ENCODE measurements at regions not wholly inside any gene's neighbourhood (a gene's known extent, or its start where the extent isn't known, plus 50 kb on each side); places are given as distances from the start of the nearest gene placed in this dataset.
"Not testable (repeated sequence)": the region's sequence is repeated elsewhere in the genome, so short reads cannot be mapped to it uniquely, and the experiment has no call there.

DNA sequence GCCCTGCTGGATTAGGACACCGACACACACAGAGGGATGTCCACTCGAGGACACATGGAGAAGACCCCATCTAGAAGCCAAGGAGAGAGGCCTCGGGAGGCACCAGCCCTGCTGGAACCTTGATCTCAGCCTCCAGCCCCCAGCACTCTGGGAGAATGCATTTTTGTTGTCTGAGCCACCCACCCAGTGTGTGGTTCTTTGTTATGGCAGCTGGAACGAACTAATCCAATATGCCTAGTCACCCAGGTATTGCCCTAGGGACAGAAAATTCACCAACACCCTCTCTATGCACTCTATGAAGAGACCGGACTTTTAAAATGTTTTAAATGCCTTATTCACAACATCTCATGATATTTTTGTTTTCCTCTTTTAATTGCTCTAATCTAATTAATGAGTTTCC lies 117.4 kb downstream of the CRYAA start:
- no peak for DNase-seq

DNA sequence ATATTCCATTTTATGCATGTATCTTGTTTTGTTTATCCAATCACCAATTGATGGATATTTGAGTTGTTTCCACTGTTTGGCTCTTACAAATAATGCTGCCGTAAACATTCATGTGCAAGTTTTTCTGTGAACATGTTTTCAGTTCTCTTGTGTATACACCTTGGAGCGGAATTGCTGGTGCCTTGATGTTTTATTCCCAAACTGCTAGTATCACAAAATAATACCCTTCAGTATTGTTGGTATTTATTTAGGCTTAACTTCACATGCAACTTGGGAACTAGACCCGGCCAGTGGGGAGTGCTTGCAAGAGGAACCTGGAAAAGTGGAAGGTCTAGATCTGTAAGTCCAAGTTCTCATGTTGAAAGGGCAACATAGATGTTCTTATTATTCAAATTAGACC lies 115.9 kb downstream of the CRYAA start:
- no peak for DNase-seq

DNA sequence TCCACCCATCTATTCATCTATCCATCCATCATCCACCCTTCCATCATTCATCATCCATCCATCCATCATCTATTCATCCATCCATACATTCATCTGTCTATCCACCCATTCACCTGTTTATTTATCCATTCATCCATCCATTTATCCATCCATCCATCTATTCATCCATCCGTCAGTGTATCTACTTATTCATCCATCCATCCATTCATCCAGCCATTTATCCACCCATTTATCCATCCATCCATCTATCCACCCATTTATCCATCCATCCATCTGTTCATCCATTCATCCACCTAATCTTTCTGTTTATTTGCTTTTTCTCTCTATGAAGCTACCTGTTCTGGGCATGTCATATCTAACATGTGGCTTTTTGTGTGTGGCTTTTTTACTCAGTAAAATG lies 115.4 kb downstream of the CRYAA start:
- no peak for DNase-seq

DNA sequence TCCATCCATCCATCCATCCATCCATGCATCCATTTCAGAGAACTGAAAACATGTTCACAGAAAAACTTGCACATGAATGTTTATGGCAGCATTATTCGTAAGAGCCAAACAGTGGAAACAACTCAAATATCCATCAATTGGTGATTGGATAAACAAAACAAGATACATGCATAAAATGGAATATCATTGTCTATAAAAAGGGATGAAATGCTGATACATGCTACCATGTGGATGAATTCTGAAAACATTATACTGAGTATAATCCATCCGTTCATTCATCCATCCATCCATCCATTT lies 115.1 kb downstream of the CRYAA start:
- not testable (repeated sequence) for DNase-seq

DNA sequence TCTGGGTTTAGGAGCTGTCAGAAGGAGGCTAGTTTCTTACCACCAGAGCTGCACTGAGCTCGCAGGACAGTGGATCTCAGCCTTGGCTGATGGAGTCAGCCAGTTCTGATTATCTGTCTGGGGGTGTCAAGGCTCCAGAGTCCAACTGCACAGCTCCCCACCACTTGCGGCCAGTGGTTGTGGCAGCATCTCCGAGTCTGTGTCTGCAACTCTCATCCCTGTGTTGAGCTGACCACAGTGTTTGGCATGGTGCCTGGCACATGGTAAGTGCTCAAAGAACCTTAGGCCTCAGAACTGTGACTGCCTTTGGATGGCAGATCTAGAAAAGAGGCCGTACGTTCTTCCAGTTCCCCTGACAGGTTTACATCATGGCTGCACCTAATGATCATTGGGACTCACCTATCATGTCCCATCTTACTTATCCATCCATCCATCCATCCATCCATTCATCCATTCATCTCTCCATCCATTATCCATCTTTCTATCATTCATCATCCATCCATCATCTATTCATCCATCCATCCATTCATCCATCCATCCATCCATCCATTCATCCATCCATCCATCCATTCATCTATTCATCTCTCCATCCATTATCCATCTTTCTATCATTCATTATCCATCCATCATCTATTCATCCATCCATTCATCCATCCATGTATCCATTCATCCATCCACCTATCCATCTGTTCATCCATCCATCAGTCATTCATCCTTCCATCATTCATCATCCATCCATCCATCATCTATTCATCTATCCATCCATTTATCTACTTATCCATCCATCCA lies 114.5 kb downstream of the CRYAA start:
- no peak for DNase-seq

DNA sequence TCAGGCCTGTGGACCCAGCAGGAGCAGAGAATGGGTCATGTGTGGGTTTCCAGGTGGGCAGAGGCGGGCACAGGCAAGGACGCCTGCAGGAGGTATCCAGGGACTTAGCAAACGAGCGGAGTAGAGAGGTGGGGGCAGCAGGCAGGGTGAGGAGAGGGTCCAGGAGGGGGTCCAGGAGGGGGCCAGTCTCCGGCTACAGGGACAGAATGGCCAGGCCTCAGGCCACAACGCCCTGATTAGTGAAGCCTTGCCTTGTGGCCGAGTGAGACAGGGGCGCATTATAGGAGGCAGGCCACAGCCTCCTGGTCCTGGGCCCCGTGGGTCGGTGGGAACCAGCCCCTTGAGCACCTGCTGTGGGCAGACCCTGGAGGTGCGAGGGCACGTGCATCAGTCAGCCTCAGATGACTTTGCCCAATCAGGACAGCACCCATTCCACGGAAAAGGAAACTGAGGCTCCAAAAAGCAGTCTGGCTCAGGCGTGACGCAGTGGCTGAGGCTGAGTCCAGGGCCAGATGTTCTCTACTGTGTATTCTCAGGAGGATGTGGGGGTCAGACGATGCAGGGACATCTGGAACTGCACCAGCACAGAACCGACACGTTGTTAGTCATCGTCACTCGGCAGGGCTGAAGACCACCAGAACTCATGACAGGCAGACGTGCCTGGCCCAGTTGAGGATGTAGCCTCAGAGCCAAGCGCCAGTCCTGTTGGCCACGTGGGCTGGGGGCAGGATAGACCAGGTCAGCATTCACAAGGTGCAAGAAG lies 113.7 kb downstream of the CRYAA start:
- DNase-seq: no peak

DNA sequence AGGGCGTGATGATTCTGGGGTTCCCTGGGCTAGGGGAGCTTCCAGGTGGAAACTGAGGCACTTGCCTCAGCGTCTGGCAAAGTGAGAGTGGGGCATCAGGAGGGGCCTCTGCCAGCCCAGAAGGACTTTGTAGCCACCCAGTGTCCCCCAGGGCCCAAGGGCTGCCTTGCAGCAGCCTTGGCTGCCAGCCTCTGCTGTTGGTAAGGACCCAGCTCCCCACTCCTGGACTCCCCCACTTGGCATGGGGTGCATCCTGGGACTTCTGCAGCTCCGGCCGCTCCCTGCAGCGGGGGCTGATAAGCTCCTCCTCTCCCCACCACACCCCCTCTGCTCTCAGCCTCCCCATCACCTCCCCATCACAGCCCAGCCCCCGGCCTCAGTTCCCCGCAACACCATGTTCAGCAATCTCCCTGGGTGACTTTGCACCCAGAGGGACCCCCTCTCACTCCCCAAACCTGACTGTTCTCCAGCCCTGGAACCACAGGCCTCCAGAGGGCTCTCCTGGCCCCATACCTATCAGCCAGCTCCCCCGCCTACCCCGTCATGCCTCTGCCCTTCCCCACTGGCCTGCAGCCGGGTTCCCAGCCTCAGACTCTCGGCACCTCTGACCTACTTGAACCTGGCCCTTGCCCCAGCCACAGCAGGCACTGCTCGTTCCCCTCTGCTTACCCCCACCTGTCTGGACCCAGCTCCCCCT lies 113.0 kb downstream of the CRYAA start:
- no peak for DNase-seq

DNA sequence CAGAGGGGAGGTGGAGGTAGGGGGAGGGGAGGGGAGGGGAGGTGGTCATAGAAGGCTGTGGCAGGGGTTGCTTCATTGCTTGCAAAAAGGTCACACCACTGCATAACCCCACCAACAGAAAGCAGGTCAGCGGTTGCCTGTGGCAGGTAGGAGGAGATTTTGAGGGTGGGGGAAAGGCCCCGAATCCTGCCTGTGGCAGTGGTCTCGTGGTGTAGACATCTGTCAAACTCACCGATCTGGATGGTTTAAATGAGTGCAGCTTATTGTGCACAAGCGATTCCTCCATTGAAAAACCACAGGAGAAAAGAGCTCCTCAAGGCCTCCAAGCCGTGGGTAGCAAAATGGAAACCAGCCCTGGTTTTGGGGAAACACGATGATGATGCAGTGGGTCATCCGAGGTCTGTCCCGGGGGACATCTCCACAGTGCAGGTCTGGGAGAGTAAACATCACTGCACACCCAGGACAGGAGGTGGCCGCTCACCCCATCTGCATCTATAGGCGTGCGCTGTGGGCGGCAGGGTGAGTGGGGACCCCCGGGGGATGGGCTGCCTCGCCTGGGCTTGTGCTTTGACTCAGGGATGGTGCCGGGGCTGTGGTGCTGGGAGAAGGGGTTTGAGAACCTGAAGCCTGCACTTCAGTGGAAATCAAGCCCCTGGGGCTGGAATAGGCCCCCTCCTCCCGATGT lies 112.3 kb downstream of the CRYAA start:
- no peak for DNase-seq

DNA sequence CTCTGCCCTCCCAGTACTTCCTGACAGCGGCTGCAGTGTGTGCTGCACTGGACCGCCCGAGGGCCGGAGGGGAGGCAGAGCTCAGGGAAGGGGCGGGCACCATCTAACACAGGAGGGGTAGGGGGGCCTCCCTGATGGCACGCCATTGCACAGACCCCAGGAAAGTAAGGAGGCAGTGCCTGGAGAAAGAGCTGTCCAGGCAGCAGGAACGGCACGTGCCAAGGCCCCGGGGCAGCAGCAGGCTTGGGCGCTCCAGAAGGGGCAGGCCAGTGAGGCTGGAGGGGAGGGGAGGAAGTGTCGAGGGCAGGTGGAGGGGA lies 110.7 kb downstream of the CRYAA start:
- no peak for DNase-seq

DNA sequence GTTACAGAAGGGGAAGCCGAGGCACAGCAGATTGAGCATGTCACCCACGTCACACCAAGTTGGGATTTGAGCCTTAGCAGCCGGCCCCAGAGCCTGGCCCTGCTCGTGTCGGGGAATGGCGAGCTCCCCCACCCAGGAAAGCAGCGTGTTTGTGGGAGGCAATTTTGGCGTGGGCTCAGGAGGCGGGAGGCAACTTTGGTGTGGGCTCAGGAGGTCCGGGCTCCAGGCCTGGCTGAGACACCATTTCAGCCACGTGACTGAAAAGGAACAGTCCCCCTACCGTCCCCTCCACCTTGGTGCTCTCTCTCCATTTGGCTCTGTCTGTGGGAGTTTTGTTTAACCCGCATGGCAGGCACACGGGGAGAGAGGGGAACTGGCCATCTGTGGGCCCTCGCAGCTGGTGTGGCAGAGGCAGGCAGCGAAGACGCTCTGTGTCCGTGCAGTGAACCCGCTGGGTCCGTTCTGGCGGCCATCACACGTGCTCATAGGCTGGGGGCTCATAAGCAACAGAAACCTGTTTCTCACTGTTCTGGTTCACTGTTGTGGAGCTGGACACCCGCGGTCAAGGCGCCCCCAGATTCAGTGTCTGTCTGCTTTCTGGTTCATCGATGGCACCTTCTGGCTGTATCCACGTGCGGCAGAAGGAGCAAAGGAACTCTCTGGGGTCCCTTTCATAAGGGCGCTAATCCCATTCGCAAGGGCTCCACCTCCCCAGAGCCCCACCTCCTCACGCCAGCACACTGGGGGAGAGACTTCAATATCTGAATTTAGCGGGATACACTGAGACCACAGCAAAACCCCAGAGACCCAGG lies 110.2 kb downstream of the CRYAA start:
- DNase-seq: no peak

DNA sequence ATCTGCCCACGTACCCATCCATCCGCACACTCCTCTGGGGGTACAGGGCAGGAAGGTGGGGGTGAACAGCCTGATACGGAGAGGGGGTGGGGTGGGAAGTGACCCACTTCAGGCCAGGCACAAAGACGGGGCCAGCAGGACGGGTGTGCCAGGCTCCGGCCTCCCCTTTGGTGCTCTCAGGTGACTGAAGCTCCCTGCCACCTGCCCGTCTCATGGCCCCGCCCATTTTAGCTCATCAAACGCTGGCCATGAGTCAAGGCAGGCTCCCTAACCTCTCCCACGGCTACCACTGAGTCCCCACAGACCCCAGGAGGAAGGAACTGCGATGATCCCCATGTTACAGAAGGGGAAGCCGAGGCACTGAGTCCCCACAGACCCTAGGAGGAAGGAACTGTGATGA lies 109.6 kb downstream of the CRYAA start:
- DNase-seq: no peak

DNA sequence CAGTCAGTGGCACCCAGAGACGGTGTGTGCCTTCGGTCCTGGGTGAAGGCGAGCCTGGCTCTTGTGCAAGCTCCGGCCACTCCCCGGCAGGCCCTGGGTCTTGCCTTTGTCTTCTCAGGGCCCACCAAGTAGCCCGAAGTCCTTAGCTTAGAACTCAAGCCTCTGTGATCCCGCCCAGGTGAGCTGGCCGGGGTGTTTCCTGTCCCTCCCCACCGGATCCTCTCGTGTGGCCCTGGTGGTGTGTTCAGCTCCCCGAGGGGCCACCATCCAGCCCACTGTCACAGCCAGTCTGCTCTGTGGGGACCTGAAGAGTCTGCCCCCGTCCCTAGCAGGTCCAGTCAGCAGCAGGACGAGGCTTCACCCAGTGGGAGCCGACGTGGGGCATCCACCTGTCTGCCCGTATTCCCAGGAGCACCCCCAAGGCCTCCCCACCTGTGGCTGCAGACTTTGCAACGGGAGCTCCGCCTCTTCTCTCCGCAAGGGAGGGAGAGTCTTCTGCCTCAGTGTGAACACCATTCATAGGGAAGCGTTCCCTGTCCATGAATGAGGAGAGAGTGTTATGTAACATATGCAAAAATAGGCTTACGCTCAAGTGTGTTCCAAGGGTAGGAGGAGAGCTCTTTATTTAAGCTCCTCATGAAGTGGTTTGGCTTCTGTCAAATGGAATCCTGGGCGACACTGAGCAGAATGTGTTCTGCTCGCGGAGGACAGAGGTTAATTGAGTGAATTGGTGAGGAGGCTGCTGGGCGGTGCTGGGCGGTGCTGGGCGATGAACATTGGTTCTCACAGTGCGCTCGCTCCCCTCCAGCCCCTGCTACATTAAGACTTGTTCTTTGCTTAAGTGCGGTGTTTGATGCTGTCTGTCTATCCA lies 108.9 kb downstream of the CRYAA start:
- DNase-seq: no peak

DNA sequence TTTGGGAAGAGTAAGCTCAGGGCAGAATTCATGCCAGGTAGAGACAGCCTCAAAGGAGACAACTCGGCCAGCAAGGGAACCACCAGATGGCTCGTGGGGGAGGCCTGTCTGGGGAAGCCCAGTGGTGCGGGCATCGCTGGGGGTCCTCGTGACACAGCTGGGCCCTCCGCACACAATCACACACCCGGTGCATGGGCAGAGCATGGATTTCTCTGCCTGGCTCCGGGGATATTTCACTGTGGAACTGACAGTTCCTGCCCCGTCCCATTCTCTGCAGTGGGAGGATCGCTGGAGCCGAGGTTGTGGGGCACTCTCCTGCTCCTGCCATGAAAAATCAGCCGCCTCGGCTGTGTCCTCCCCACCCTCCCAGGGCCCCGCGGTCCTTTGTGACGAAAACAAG lies 108.0 kb downstream of the CRYAA start:
- DNase-seq: no peak

DNA sequence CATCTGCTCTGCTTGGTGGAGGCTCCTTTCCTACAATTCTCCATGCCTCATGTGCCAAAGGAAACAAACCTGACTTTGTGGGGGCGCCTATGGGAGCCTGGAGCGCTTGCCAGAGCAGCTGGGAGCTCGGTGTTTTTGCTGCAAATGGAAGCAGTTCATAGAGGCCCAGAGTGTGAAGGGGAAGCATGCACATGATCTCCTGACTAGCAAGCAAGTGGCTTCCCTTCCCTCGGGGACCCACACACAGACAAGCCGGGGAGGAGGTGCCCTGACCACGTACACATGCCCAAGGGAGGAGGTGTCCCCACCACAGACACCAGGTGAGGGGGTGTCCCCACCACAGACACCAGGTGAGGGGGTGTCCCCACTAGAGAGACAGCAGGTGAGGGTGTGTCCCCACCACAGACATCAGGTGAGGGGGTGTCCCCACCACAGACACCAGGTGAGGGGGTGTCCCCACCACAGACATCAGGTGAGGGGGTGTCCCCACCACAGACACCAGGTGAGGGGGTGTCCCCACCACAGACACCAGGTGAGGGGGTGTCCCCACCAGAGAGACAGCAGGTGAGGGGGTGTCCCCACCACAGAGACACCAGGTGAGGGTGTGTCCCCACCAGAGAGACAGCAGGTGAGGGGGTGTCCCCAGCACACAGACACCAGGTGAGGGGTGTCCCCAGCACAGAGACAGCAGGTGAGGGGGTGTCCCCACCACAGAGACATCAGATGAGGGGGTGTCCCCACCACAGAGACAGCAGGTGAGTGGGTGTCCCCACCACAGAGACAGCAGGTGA lies 106.8 kb downstream of the CRYAA start:
- no peak for DNase-seq

DNA sequence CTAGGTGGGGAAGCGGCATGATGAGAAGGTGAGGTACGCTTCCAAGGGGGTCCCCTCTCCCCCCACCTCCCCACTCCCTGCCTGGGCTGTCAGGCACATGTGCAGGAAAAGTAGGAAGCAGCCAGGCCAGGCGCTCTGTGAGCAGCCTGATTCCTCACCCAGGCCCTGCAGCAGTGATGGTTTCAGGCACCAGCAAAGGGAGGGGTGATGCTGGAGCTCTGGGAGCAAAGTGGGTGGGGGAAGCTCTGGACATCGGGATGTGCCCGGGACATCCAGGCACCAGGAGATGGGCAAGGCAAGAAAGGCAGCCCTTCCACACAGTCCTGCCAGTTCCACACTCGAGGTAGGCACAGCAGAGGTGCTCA lies 106.1 kb downstream of the CRYAA start:
- no peak for DNase-seq

DNA sequence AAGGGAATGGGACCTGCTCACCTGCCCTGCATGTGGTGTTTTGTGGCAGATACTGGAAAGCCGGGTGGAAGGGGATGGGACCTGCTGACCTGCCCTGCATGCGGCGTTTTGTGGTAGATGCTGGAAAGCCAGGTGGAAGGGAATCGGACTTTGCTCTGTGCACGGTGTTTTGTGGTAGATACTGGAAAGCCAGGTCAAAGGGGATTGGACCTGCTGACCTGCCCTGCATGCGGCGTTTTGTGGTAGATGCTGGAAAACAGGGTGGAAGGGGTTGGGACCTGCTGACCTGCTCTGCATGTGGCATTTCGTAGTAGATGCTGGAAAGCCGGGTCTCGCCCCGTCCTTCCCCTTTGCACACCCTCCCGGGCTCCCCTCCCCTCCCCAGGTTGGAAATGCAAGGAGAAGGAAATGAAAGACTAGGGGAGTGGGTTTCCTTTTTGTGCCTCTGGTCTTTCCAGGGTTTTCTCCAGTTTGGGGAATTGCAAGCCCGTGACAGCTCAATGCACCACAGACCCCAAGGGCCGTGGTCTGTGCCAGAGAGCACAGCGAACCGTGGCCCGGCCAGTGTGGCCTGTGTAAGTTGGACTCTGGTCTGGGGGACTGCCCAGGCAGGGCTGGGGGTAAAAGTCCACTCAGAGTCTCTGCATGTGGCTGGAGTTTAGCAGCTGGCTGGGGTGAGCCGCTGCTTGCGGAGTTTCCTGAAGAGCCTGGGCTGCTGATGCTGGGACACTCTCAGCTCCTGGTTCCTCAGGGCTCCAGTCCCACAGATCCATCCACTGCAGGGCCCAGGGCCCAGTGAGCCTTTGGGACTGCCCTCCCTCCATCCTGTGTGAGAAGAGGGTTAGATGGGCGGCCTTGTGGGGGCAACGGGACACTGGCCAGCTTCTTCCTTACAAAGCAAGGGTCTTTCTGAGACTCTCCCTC lies 105.5 kb downstream of the CRYAA start:
- DNase-seq: no peak

DNA sequence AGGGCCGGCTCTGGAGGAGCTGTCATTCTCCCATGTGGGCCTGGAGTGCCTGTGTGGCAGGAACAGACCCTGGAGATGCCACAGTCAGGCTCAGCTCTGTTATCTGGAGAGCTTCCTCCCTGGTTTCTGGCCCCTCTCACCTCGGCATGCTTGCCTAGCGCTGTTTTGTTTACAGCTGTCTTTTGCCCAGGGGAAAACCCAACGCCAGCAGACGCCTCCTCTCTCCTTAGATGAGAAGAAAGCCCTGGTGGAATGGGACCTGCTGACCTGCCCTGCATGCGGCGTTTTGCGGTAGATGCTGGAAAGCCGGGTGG lies 104.9 kb downstream of the CRYAA start:
- no peak for DNase-seq

DNA sequence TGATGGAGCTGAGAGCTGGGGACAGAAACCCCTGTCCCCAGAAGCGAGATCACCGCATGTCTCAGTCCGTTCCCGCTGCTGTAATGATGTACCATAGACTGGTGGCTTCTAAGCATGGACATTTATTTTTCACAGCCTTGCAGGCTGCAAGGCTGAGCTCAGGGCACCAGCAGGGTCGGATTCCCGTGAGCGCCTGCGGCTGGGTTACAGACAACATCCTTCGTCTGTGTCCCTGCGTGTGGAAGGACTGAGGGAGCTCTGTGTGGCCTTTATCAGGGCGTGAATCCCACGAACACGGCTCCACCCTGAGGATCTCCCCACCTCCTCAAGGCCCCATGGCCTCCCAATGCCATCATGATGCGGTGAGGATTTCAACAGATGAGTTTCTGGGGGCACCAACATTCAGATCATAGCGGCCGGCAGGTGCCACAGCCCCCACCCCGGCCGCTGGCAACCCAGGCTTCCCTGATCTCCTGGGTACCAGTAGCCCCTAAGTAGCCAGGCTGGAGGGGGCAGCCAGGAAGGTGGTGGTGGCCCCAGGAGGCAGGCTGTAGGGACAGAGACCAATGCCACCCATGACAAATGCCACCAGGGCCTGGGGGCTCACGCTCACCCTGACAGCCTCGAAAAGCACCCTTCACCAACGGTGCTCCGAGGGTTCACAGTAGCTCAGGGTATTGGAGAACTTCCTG lies 104.4 kb downstream of the CRYAA start:
- DNase-seq: no peak

DNA sequence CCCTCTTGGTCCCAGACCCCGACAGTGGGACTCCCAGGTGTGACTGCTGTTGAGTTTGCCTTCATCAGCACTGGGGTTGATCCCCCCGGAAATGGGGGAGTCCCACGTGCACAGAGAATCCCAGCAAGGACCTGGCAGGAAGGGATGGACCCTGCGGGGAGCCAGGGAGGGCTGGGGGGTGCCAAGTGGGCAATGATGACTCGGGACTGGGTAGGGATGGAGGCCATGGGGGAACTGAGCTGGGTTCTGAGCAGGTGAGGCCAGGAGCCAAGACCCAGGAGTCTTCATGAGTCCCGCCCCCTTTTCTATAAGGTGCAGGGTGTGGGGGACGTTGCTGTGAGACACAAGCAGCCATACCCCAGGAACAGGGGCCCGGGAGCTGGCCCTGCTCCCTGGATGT lies 103.8 kb downstream of the CRYAA start:
- DNase-seq: no peak

Data from suppressor macrophage treated with lipopolysaccharide for 4 hours (primary cell).